GM18867 (cell line): ENCODE measurements at regions not wholly inside any gene's neighbourhood (a gene's known extent, or its start where the extent isn't known, plus 50 kb on each side); places are given as distances from the start of the nearest gene placed in this dataset.

Experiments used
- ATAC-seq: cut with Tn5 transposase; IDR thresholded peaks from one replicate; pipeline ENCODE4 v1.9.1; 2021; ENCODE audit warnings: mild to moderate bottlenecking, moderate library complexity; ENCODE audit not compliant: unreplicated experiment

GRCh38 chr6:75546381-75546780, 52.8 kb upstream of the FILIP1 start:
- ATAC-seq: no peak

GRCh38 chr6:75550544-75551167, 51.0 kb upstream of the SENP6 start:
- ATAC-seq: no peak

GRCh38 chr6:75551367-75551952, 50.2 kb upstream of the SENP6 start:
- ATAC-seq: peak; percentile 73
